ENCODE measurements at regions not wholly inside any gene's neighbourhood (a gene's known extent, or its start where the extent isn't known, plus 50 kb on each side); places are given as distances from the start of the nearest gene placed in this dataset.

DNA sequence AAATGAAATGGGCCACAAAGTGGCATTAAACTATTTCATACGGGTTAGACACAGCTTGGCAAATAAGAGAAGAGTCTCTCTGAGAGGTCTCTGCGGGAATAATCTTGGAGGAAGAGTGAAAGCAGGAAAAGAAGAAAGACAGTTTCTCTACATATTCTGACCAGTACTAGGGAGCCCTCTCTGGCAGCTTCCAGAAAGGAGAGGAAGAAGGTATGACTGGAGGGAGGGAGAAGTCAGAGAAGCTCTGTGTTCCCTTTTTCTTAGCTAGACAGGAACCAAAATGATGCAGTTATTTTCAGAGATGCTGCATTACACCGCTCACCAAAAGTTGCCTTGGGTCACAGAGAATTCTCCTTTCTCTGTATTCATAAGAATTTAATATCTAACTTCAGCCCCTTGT is 382.1 kb downstream of the KCNA4 start:
- no peak for TF ChIP-seq POLR2A (IDR thresholded peaks at IDR 0.05; ENCODE audit: low read depth, low read length)
- no peak for TF ChIP-seq POLR2AphosphoS5 (IDR thresholded peaks at IDR 0.05; ENCODE audit: low read depth, low read length)
- no peak for TF ChIP-seq POU2F2 (IDR thresholded peaks at IDR 0.05; ENCODE audit: low read depth, low read length)
- TF ChIP-seq TAF1 (IDR thresholded peaks at IDR 0.05; ENCODE audit: low read depth, low read length) = no peak
